K562 (cell line): ENCODE measurements at regions not wholly inside any gene's neighbourhood (a gene's known extent, or its start where the extent isn't known, plus 50 kb on each side); places are given as distances from the start of the nearest gene placed in this dataset.
A peak's percentile ranks its signal among the peaks of the same experiment; 100 is the strongest.

Source experiments
- CBX1 ChIP-seq: sonication (generic); IDR thresholded peaks from 2 replicates; pipeline ENCODE4 v1.6.1; 2016; ENCODE audit warnings: antibody characterized with exemption, low read depth, mild to moderate bottlenecking
- CBX5 ChIP-seq: IDR thresholded peaks from 2 replicates; pipeline ENCODE4 v1.6.1; 2014; ENCODE audit warnings: low read depth, borderline replicate concordance
- CC2D1A ChIP-seq: fragments of 450-650 bp; IDR thresholded peaks from 2 replicates; pipeline ENCODE4 v1.6.1; 2017; ENCODE audit warnings: mild to moderate bottlenecking
- ELF1 ChIP-seq: fragments of 200-800 bp; sonication (Bioruptor generic); IDR thresholded peaks from 2 replicates; pipeline ENCODE4 v1.6.1; 2016; ENCODE audit warnings: missing genetic modification characterization, missing compliant biosample characterization
- MCM3 ChIP-seq: fragments of 450-650 bp; IDR thresholded peaks from 2 replicates; pipeline ENCODE4 v1.6.1; 2016
- POLR2AphosphoS2 ChIP-seq: IDR thresholded peaks from 2 replicates; pipeline ENCODE4 v1.6.1; 2012; ENCODE audit warnings: low read length, improper control_type of control experiment
- ZNF551 ChIP-seq: fragments of 250-450 bp; sonication (Bioruptor Pico); IDR thresholded peaks from 2 replicates; pipeline ENCODE4 v1.5.0; 2021; ENCODE audit warnings: mild to moderate bottlenecking, moderate library complexity
- ZNF778 ChIP-seq: fragments of 450-650 bp; formaldehyde crosslinking; IDR thresholded peaks from 2 replicates; pipeline ENCODE4 v1.4.0; 2020; ENCODE audit warnings: mild to moderate bottlenecking, moderate library complexity
- TF ChIP-seq, protein P1 (sequence below): fragments of 250-450 bp; sonication (Bioruptor Pico); IDR thresholded peaks from 2 replicates; pipeline ENCODE4 v1.4.0; 2020
- TF ChIP-seq, protein P2 (sequence below): IDR thresholded peaks from 3 replicates; pipeline ENCODE4 v1.6.1; 2011; ENCODE audit warnings: borderline replicate concordance, mild to moderate bottlenecking, moderate library complexity; ENCODE audit not compliant: insufficient read length; ENCODE audit errors: extremely low read depth
- TF ChIP-seq, protein P3 (sequence below), 2 experiments: fragments of 450-650 bp; formaldehyde crosslinking in 1 of 2; IDR thresholded peaks; 2 replicates each; pipeline versions ENCODE4 v1.4.0 to v1.6.1; 2014 to 2020; ENCODE audit warnings: mild to moderate bottlenecking in 2 of 2, borderline replicate concordance in 1 of 2, low read depth in 1 of 2

DNA sequence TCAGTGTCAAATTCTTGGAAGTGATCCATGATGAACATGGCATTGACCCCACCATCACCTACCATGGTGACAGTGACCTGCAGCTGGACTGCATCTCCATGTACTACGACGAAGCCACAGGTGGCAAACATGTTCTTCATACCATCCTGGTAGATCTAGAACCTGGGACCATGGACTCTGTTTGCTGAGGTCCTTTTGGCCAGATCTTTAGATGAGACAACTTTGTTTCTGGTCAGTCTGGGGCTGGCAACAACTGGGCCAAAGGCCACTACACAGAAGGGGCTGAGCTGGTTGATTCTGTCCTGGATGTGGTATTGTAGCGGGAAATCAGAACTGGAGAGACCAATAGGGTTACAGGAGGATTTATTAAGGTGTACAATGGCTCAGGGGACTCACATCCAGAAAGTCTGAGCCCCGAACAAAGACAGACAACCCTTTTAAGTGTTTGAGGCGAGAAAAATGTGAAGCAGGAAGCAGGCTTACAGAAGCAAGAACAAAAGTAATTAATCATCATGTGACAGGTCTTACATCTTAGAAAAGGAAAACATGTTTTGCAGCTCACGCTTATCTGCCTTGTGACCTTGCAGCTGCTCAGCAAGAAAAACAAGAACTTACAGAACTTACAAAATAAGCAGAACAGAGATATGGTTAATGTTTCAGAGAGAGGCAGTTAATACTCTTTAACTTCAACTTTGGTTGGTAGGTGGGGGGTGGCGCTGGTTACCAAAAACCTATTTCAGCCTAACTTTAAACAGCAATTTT lies 58.8 kb upstream of the MOCS1 start (continued):
- TF ChIP-seq CBX1 = peak; percentile 95
- TF ChIP-seq ZNF778 = no peak
- TF ChIP-seq CBX5 = peak; percentile 92
- TF ChIP-seq ZNF551 (CRISPR knock-in tag) = no peak
- TF ChIP-seq, protein P1, sequence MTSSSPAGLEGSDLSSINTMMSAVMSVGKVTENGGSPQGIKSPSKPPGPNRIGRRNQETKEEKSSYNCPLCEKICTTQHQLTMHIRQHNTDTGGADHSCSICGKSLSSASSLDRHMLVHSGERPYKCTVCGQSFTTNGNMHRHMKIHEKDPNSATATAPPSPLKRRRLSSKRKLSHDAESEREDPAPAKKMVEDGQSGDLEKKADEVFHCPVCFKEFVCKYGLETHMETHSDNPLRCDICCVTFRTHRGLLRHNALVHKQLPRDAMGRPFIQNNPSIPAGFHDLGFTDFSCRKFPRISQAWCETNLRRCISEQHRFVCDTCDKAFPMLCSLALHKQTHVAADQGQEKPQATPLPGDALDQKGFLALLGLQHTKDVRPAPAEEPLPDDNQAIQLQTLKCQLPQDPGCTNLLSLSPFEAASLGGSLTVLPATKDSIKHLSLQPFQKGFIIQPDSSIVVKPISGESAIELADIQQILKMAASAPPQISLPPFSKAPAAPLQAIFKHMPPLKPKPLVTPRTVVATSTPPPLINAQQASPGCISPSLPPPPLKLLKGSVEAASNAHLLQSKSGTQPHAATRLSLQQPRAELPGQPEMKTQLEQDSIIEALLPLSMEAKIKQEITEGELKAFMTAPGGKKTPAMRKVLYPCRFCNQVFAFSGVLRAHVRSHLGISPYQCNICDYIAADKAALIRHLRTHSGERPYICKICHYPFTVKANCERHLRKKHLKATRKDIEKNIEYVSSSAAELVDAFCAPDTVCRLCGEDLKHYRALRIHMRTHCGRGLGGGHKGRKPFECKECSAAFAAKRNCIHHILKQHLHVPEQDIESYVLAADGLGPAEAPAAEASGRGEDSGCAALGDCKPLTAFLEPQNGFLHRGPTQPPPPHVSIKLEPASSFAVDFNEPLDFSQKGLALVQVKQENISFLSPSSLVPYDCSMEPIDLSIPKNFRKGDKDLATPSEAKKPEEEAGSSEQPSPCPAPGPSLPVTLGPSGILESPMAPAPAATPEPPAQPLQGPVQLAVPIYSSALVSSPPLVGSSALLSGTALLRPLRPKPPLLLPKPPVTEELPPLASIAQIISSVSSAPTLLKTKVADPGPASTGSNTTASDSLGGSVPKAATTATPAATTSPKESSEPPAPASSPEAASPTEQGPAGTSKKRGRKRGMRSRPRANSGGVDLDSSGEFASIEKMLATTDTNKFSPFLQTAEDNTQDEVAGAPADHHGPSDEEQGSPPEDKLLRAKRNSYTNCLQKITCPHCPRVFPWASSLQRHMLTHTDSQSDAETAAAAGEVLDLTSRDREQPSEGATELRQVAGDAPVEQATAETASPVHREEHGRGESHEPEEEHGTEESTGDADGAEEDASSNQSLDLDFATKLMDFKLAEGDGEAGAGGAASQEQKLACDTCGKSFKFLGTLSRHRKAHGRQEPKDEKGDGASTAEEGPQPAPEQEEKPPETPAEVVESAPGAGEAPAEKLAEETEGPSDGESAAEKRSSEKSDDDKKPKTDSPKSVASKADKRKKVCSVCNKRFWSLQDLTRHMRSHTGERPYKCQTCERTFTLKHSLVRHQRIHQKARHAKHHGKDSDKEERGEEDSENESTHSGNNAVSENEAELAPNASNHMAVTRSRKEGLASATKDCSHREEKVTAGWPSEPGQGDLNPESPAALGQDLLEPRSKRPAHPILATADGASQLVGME (CRISPR knock-in tag) = no peak
- TF ChIP-seq, protein P2, sequence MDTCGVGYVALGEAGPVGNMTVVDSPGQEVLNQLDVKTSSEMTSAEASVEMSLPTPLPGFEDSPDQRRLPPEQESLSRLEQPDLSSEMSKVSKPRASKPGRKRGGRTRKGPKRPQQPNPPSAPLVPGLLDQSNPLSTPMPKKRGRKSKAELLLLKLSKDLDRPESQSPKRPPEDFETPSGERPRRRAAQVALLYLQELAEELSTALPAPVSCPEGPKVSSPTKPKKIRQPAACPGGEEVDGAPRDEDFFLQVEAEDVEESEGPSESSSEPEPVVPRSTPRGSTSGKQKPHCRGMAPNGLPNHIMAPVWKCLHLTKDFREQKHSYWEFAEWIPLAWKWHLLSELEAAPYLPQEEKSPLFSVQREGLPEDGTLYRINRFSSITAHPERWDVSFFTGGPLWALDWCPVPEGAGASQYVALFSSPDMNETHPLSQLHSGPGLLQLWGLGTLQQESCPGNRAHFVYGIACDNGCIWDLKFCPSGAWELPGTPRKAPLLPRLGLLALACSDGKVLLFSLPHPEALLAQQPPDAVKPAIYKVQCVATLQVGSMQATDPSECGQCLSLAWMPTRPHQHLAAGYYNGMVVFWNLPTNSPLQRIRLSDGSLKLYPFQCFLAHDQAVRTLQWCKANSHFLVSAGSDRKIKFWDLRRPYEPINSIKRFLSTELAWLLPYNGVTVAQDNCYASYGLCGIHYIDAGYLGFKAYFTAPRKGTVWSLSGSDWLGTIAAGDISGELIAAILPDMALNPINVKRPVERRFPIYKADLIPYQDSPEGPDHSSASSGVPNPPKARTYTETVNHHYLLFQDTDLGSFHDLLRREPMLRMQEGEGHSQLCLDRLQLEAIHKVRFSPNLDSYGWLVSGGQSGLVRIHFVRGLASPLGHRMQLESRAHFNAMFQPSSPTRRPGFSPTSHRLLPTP = no peak
- no peak for TF ChIP-seq MCM3
- peak; percentile 85 for TF ChIP-seq ELF1 (tag)
- TF ChIP-seq POLR2AphosphoS2 = no peak
- TF ChIP-seq, protein P3, sequence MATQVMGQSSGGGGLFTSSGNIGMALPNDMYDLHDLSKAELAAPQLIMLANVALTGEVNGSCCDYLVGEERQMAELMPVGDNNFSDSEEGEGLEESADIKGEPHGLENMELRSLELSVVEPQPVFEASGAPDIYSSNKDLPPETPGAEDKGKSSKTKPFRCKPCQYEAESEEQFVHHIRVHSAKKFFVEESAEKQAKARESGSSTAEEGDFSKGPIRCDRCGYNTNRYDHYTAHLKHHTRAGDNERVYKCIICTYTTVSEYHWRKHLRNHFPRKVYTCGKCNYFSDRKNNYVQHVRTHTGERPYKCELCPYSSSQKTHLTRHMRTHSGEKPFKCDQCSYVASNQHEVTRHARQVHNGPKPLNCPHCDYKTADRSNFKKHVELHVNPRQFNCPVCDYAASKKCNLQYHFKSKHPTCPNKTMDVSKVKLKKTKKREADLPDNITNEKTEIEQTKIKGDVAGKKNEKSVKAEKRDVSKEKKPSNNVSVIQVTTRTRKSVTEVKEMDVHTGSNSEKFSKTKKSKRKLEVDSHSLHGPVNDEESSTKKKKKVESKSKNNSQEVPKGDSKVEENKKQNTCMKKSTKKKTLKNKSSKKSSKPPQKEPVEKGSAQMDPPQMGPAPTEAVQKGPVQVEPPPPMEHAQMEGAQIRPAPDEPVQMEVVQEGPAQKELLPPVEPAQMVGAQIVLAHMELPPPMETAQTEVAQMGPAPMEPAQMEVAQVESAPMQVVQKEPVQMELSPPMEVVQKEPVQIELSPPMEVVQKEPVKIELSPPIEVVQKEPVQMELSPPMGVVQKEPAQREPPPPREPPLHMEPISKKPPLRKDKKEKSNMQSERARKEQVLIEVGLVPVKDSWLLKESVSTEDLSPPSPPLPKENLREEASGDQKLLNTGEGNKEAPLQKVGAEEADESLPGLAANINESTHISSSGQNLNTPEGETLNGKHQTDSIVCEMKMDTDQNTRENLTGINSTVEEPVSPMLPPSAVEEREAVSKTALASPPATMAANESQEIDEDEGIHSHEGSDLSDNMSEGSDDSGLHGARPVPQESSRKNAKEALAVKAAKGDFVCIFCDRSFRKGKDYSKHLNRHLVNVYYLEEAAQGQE (IDR thresholded peaks at IDR 0.05; ENCODE audit: borderline replicate concordance) = 0 out of 2 replicates have a peak, but pooled peaks have one; percentile 20
- TF ChIP-seq, protein P3 (CRISPR knock-in tag; IDR thresholded peaks at IDR 0.05; ENCODE audit: low read depth) = peak; percentile 40; the same call in 1 of the 2 replicates
- TF ChIP-seq CC2D1A = no peak
